ENCODE measurements at regions not wholly inside any gene's neighbourhood (a gene's known extent, or its start where the extent isn't known, plus 50 kb on each side); places are given as distances from the start of the nearest gene placed in this dataset.

- DNase-seq: no peak
These were observed 281.0 kb upstream of the POU3F1 start for GRCh38 chr1:38327559-38327973.

- DNase-seq: no peak
These were observed 280.3 kb upstream of the POU3F1 start for GRCh38 chr1:38326856-38327255.

GRCh38 chr1:38326135-38326534, 279.5 kb upstream of the POU3F1 start:
- no peak for DNase-seq

GRCh38 chr1:38312753-38313152, 266.2 kb upstream of the POU3F1 start:
- DNase-seq: no peak

GRCh38 chr1:38310079-38310478, 263.5 kb upstream of the POU3F1 start:
- DNase-seq: no peak

GRCh38 chr1:38308780-38309179, 262.2 kb upstream of the POU3F1 start:
- no peak for DNase-seq

- no peak for DNase-seq
These were observed 259.1 kb upstream of the POU3F1 start for GRCh38 chr1:38305666-38306065.

- no peak for DNase-seq
These were observed 257.2 kb upstream of the POU3F1 start for GRCh38 chr1:38303843-38304242.

GRCh38 chr1:38301040-38301439, 254.4 kb upstream of the POU3F1 start:
- no peak for DNase-seq

- no peak for DNase-seq
These were observed 254.0 kb upstream of the POU3F1 start for GRCh38 chr1:38300616-38301015.

GRCh38 chr1:38297842-38298241, 251.2 kb upstream of the POU3F1 start:
- DNase-seq: no peak

GRCh38 chr1:38297246-38297645, 250.7 kb upstream of the POU3F1 start:
- no peak for DNase-seq

GRCh38 chr1:38296047-38296446, 249.5 kb upstream of the POU3F1 start:
- no peak for DNase-seq

GRCh38 chr1:38293567-38293966, 247.0 kb upstream of the POU3F1 start:
- no peak for DNase-seq

- DNase-seq: no peak
These were observed 246.4 kb upstream of the POU3F1 start for GRCh38 chr1:38292969-38293368.

- DNase-seq: no peak
These were observed 245.4 kb upstream of the POU3F1 start for GRCh38 chr1:38291906-38292521.

GRCh38 chr1:38291336-38291735, 244.7 kb upstream of the POU3F1 start:
- DNase-seq: no peak

GRCh38 chr1:38289034-38289433, 242.4 kb upstream of the POU3F1 start:
- DNase-seq: no peak

- no peak for DNase-seq
These were observed 241.0 kb upstream of the POU3F1 start for GRCh38 chr1:38287547-38287946.

GRCh38 chr1:38287036-38287435, 240.4 kb upstream of the POU3F1 start:
- DNase-seq: no peak

GRCh38 chr1:38285807-38286530, 239.4 kb upstream of the POU3F1 start:
- no peak for DNase-seq

GRCh38 chr1:38284953-38285352, 238.4 kb upstream of the POU3F1 start:
- no peak for DNase-seq

GRCh38 chr1:38283696-38284470, 237.3 kb upstream of the POU3F1 start:
- DNase-seq: no peak

- no peak for DNase-seq
These were observed 232.6 kb upstream of the POU3F1 start for GRCh38 chr1:38279148-38279547.
